ENCODE measurements at regions not wholly inside any gene's neighbourhood (a gene's known extent, or its start where the extent isn't known, plus 50 kb on each side); places are given as distances from the start of the nearest gene placed in this dataset.

DNA sequence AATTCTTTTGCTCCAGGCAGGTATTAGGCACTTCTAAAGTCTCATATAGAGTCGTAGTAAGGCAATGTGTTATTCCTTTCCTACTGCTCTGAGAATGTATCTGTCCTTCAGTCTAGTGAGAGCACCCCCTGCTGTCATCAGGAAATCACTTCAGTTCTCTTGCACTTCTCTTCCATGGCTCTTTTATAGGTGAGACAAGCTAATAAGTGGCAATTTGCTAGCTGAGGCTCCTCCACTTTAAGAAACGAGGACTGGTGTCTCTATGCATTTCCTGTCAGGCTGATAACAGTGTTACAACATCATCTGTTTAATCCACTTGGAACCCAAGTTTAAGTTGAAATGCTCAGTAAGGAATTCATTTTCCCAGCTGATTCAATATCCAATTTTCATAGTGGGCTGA lies 350.6 kb downstream of the TFEC start:
- TF ChIP-seq, protein P1, sequence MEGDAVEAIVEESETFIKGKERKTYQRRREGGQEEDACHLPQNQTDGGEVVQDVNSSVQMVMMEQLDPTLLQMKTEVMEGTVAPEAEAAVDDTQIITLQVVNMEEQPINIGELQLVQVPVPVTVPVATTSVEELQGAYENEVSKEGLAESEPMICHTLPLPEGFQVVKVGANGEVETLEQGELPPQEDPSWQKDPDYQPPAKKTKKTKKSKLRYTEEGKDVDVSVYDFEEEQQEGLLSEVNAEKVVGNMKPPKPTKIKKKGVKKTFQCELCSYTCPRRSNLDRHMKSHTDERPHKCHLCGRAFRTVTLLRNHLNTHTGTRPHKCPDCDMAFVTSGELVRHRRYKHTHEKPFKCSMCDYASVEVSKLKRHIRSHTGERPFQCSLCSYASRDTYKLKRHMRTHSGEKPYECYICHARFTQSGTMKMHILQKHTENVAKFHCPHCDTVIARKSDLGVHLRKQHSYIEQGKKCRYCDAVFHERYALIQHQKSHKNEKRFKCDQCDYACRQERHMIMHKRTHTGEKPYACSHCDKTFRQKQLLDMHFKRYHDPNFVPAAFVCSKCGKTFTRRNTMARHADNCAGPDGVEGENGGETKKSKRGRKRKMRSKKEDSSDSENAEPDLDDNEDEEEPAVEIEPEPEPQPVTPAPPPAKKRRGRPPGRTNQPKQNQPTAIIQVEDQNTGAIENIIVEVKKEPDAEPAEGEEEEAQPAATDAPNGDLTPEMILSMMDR (IDR thresholded peaks at IDR 0.05) = peak; percentile 47 to 67 (median 55)
- TF ChIP-seq POLR2A (IDR thresholded peaks at IDR 0.05) = no peak

All from right lobe of liver (tissue), 4 donors.